ENCODE measurements at regions not wholly inside any gene's neighbourhood (a gene's known extent, or its start where the extent isn't known, plus 50 kb on each side); places are given as distances from the start of the nearest gene placed in this dataset.
"Not testable (repeated sequence)": the region's sequence is repeated elsewhere in the genome, so short reads cannot be mapped to it uniquely, and the experiment has no call there.

GRCh38 chr14:89531661-89532335, 114.8 kb upstream of the FOXN3 start:
- DNase-seq (ENCODE audit: low read depth in 2 of 2): no peak

- no peak for DNase-seq (ENCODE audit: low read depth in 2 of 2)
Observed at GRCh38 chr14:89524990-89525667, 108.1 kb upstream of the FOXN3 start.

- no peak for DNase-seq (ENCODE audit: low read depth in 2 of 2)
Observed at GRCh38 chr14:89524412-89524811, 107.4 kb upstream of the FOXN3 start.

- no peak for DNase-seq (ENCODE audit: low read depth in 2 of 2)
Observed at GRCh38 chr14:89521988-89522387, 105.0 kb upstream of the FOXN3 start.

- no peak for DNase-seq (ENCODE audit: low read depth in 2 of 2)
Observed at GRCh38 chr14:89519040-89519439, 102.0 kb upstream of the FOXN3 start.

- DNase-seq (ENCODE audit: low read depth in 2 of 2): no peak
Observed at GRCh38 chr14:89516173-89516572, 99.1 kb upstream of the FOXN3 start.

- DNase-seq (ENCODE audit: low read depth in 2 of 2): no peak
Observed at GRCh38 chr14:89514601-89515000, 97.6 kb upstream of the FOXN3 start.

- no peak for DNase-seq (ENCODE audit: low read depth in 2 of 2)
Observed at GRCh38 chr14:89509891-89510290, 92.9 kb upstream of the FOXN3 start.

- no peak for DNase-seq (ENCODE audit: low read depth in 2 of 2)
Observed at GRCh38 chr14:89508863-89509262, 91.8 kb upstream of the FOXN3 start.

GRCh38 chr14:89507926-89508460, 91.0 kb upstream of the FOXN3 start:
- no peak for DNase-seq (ENCODE audit: low read depth in 2 of 2)

- no peak for DNase-seq (ENCODE audit: low read depth in 2 of 2)
Observed at GRCh38 chr14:89507521-89507920, 90.5 kb upstream of the FOXN3 start.

GRCh38 chr14:89506891-89507452, 89.9 kb upstream of the FOXN3 start:
- DNase-seq (ENCODE audit: low read depth in 2 of 2): not testable (repeated sequence)

GRCh38 chr14:89504602-89505313, 87.7 kb upstream of the FOXN3 start:
- no peak for DNase-seq (ENCODE audit: low read depth in 2 of 2)

- no peak for DNase-seq (ENCODE audit: low read depth in 2 of 2)
Observed at GRCh38 chr14:89504091-89504490, 87.1 kb upstream of the FOXN3 start.

GRCh38 chr14:89503431-89503996, 86.5 kb upstream of the FOXN3 start:
- DNase-seq (ENCODE audit: low read depth in 2 of 2): no peak

GRCh38 chr14:89502966-89503365, 85.9 kb upstream of the FOXN3 start:
- no peak for DNase-seq (ENCODE audit: low read depth in 2 of 2)

- no peak for DNase-seq (ENCODE audit: low read depth in 2 of 2)
Observed at GRCh38 chr14:89501381-89501780, 84.3 kb upstream of the FOXN3 start.

- DNase-seq (ENCODE audit: low read depth in 2 of 2): no peak
Observed at GRCh38 chr14:89500303-89500702, 83.3 kb upstream of the FOXN3 start.

- DNase-seq (ENCODE audit: low read depth in 2 of 2): no peak
Observed at GRCh38 chr14:89498878-89499277, 81.8 kb upstream of the FOXN3 start.

- no peak for DNase-seq (ENCODE audit: low read depth in 2 of 2)
Observed at GRCh38 chr14:89495718-89496117, 78.7 kb upstream of the FOXN3 start.

- DNase-seq (ENCODE audit: low read depth in 2 of 2): no peak
Observed at GRCh38 chr14:89493877-89494634, 77.0 kb upstream of the FOXN3 start.

All from stimulated activated CD4-positive, alpha-beta T cell treated with anti-CD3 and anti-CD28 coated beads, Interleukin-1b, Interleukin-23, amount 100 ng/mL, for 1 hour (primary cell).